ENCODE measurements at regions not wholly inside any gene's neighbourhood (a gene's known extent, or its start where the extent isn't known, plus 50 kb on each side); places are given as distances from the start of the nearest gene placed in this dataset.
"Not testable (repeated sequence)": the region's sequence is repeated elsewhere in the genome, so short reads cannot be mapped to it uniquely, and the experiment has no call there.

- H3K36me3 Mint-ChIP-seq (ENCODE audit: low read depth); H3K4me3 Mint-ChIP-seq; H3K27me3 Mint-ChIP-seq (ENCODE audit: insufficient read depth); H3K9me3 Mint-ChIP-seq; H3K27ac Mint-ChIP-seq; H3K4me1 Mint-ChIP-seq (ENCODE audit: low read depth); DNase-seq: not testable (repeated sequence)
Observed at GRCh38 chr17:18546514-18547398, 70.2 kb downstream of the LGALS9C start.

- H3K4me1 Mint-ChIP-seq (ENCODE audit: low read depth) = not testable (repeated sequence)
Observed at GRCh38 chr17:18557086-18557485, 80.5 kb downstream of the LGALS9C start.

GRCh38 chr17:18563381-18564098 lies 80.7 kb downstream of the TBC1D28 start:
- not testable (repeated sequence) for H3K9me3 Mint-ChIP-seq, DNase-seq
- H3K4me3 Mint-ChIP-seq = peak overlapping the region; percentile 75; the same call in 1 of the 2 replicates

More at GRCh38 chr17:18557086-18557485, 80.5 kb downstream of the LGALS9C start:
- not testable (repeated sequence) for H3K36me3 Mint-ChIP-seq (ENCODE audit: low read depth); H3K27me3 Mint-ChIP-seq (ENCODE audit: insufficient read depth); H3K9me3 Mint-ChIP-seq; H3K4me3 Mint-ChIP-seq; DNase-seq; H3K27ac Mint-ChIP-seq

GRCh38 chr17:18564099-18564448 lies 80.1 kb downstream of the TBC1D28 start:
- Mint-ChIP-seq H3K4me3 (peak overlapping the region; percentile 75), H3K4me1 (ENCODE audit: low read depth) (peaks cover 45% of the 10 kb centered on the region), H3K27ac (peak overlapping the region; percentile 79)
- not testable (repeated sequence) for DNase-seq; H3K9me3 Mint-ChIP-seq; H3K36me3 Mint-ChIP-seq (ENCODE audit: low read depth); H3K27me3 Mint-ChIP-seq (ENCODE audit: insufficient read depth)
- TF ChIP-seq, protein P1, sequence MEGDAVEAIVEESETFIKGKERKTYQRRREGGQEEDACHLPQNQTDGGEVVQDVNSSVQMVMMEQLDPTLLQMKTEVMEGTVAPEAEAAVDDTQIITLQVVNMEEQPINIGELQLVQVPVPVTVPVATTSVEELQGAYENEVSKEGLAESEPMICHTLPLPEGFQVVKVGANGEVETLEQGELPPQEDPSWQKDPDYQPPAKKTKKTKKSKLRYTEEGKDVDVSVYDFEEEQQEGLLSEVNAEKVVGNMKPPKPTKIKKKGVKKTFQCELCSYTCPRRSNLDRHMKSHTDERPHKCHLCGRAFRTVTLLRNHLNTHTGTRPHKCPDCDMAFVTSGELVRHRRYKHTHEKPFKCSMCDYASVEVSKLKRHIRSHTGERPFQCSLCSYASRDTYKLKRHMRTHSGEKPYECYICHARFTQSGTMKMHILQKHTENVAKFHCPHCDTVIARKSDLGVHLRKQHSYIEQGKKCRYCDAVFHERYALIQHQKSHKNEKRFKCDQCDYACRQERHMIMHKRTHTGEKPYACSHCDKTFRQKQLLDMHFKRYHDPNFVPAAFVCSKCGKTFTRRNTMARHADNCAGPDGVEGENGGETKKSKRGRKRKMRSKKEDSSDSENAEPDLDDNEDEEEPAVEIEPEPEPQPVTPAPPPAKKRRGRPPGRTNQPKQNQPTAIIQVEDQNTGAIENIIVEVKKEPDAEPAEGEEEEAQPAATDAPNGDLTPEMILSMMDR (IDR thresholded peaks at IDR 0.05) = peak; percentile 72

More at GRCh38 chr17:18563381-18564098, 80.7 kb downstream of the TBC1D28 start:
- not testable (repeated sequence) for H3K27me3 Mint-ChIP-seq (ENCODE audit: insufficient read depth); H3K27ac Mint-ChIP-seq; H3K36me3 Mint-ChIP-seq (ENCODE audit: low read depth)
- peaks cover 40% of the 10 kb centered on the region for H3K4me1 Mint-ChIP-seq (ENCODE audit: low read depth)

- not testable (repeated sequence) for H3K9me3 Mint-ChIP-seq; H3K27me3 Mint-ChIP-seq (ENCODE audit: insufficient read depth); DNase-seq; H3K27ac Mint-ChIP-seq; H3K36me3 Mint-ChIP-seq (ENCODE audit: low read depth)
- Mint-ChIP-seq H3K4me3 (peak overlapping the region; percentile 31; the same call in 1 of the 2 replicates), H3K4me1 (ENCODE audit: low read depth) (peaks cover 61% of the 10 kb centered on the region)
Observed at GRCh38 chr17:18568108-18568995, 75.8 kb downstream of the TBC1D28 start.

DNA sequence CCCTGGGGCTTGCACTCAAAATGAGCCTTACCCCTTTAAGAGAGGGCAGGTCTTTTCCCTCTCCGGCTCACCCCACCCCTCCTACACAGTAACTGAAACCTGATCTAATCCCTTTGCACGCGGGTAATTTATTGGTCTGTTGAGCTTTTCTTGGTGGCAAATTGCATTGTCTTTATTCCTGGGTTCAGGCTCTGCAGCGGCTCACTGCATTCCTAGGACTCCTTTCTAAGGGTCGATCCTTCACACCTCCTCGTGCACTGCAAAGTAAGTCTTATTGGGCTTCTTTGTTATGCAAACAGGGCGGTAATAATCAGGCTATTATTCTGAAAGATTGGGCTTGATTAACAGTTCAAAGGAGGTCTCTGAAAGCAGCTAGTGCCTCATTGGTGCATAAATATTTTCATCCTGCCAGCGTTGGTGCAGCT lies 74.7 kb downstream of the TBC1D28 start:
- not testable (repeated sequence) for H3K9me3 Mint-ChIP-seq
- peak overlapping the region; percentile 80 for H3K4me3 Mint-ChIP-seq

DNA sequence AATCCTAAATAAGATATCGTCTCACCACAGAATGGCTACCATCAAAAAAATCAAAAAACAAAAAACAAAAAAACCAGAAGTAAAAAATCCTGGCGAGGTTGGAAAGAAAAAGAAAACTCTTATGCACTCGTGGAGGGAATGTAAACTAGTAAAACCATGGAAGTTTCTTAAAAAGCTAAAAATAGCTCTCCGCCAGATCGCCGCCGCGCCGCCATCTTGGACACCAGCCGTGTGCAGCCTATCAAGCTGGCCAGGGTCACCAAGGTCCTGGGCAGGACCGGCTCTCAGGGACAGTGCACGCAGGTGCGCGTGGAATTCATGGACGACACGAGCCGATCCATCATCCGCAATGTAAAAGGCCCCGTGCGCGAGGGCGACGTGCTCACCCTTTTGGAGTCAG lies 71.7 kb downstream of the TBC1D28 start:
- H3K4me3 Mint-ChIP-seq; DNase-seq; H3K9me3 Mint-ChIP-seq; H3K36me3 Mint-ChIP-seq (ENCODE audit: low read depth); H3K27me3 Mint-ChIP-seq (ENCODE audit: insufficient read depth); H3K27ac Mint-ChIP-seq: not testable (repeated sequence)
- peaks cover 36% of the 10 kb centered on the region for H3K4me1 Mint-ChIP-seq (ENCODE audit: low read depth)

More for the DNA sequence above, 74.7 kb downstream of the TBC1D28 start:
- peak overlapping the region; percentile 43; the same call in 1 of the 2 replicates for H3K27ac Mint-ChIP-seq
- peaks cover 60% of the 10 kb centered on the region for H3K4me1 Mint-ChIP-seq (ENCODE audit: low read depth)
- H3K36me3 Mint-ChIP-seq (ENCODE audit: low read depth); DNase-seq; H3K27me3 Mint-ChIP-seq (ENCODE audit: insufficient read depth): not testable (repeated sequence)

- H3K27me3 Mint-ChIP-seq (ENCODE audit: insufficient read depth); H3K36me3 Mint-ChIP-seq (ENCODE audit: low read depth); H3K9me3 Mint-ChIP-seq; DNase-seq: not testable (repeated sequence)
- H3K27ac Mint-ChIP-seq = peak overlapping the region; percentile 73; the same call in 1 of the 2 replicates
- peak overlapping the region; percentile 43; the same call in 1 of the 2 replicates for H3K4me3 Mint-ChIP-seq
- H3K4me1 Mint-ChIP-seq (ENCODE audit: low read depth) = peaks cover 23% of the 10 kb centered on the region
Observed at GRCh38 chr17:18574137-18574536, 70.1 kb downstream of the TBC1D28 start.

Measured in HFFc6 (cell line).